HG02610 (cell line): ENCODE measurements at regions not wholly inside any gene's neighbourhood (a gene's known extent, or its start where the extent isn't known, plus 50 kb on each side); places are given as distances from the start of the nearest gene placed in this dataset.
"Not testable (repeated sequence)": the region's sequence is repeated elsewhere in the genome, so short reads cannot be mapped to it uniquely, and the experiment has no call there.

Experiments used
- ATAC-seq: cut with Tn5 transposase; IDR thresholded peaks from one replicate; pipeline ENCODE4 v1.9.1; 2021; ENCODE audit warnings: mild to moderate bottlenecking, moderate library complexity; ENCODE audit not compliant: unreplicated experiment

DNA sequence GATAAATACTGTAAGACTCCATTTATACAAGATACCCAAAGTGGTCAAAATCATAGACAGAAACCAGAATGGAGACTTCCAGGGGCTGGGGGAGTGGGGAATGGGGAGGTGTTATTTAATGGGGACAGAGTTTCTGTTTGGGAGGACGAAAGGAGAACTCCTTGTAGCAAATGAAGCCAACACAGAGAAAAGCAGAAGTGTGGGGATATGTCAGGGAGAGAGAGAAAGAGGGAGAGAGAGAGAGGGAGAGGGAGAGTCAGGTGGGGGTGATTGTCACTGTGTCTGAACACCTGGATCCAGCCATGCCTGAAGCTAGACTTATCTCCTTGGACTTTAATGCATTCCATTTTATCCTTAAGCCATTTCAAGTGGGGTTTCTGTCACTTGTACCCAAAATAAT lies 234.7 kb downstream of the BCL11B start:
- not testable (repeated sequence) for ATAC-seq

DNA sequence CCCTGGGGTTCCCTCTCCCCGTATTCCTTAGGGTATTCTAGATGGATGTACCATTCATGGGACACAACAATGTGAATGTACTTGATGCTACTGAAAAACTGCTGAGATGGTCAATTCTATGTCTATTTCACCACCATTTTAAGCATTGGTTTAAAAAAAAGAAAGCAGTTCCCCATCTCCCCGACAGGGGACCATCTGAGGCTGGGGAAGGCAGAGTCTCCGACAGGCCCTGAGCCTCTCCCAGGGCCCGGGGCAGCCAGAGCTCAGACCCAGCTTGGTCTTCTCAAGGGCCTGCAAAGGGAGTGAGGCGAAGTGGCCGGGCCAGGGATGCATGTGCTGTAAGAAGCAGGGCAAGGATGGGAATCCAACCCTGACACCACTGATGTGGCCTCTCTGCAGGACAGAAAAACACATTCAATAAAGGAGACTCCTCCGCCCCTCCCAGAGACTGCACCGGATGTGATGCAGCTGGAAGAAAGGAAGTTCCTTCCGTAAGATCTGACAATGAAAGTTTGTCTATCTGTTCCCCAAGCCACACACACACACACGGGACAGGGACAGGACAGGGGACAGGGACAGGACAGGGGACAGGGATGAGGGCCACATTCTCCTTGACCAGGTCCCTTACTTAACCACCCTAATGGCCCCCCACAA lies 234.1 kb downstream of the BCL11B start:
- no peak for ATAC-seq

DNA sequence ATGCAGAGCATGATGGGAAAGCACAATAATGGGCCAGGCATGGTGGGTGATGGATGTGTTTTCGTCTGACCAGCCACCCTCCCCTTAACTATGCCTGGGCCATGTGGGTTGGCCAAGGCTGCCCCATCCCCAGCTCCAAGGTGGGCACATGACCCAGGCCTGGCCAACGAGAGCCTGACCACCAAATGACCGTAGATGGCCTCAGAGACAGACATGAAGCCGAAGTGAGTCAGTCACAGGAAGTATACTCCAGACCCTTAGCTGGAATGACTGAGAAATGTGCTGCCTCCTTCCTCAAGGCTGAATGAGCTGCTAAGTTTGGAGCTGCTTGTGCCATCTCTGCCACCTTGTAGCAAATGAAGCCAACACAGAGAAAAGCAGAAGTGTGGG lies 233.6 kb downstream of the BCL11B start:
- ATAC-seq, result no peak

DNA sequence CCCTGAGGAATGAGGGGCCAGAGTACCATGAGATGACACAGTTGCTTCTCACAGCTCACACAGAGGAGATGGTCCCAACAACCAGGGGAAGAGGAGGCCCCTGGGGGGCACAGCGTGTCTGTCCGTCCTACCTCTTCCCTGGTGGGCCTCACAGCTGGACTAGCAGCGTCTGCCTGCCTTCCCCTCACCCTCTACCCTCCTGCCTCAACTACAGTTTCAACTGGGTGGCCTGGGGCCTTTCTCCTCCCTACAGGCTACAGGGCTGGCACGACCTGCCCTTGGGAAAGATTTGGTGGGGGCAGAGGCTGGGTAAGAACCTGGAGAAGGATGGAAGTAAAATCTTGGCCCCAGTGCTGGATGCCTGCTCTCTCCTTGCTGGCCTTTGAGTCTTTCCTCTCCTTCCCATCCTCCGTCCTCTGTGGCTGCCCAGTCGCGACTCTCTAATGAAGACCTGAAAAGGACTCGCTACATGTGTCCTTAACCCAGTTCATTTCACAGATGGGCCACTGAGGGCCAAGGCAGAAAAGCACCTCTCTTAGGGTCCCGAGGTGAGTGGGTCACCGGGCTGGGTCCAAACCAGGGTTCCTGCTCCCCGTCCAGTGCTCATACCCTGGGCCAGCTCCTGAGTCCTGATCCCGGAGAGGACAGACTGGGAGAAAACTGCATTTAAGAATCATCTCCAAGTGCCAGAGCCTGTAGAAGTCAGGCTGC lies 232.5 kb downstream of the BCL11B start:
- no peak for ATAC-seq

DNA sequence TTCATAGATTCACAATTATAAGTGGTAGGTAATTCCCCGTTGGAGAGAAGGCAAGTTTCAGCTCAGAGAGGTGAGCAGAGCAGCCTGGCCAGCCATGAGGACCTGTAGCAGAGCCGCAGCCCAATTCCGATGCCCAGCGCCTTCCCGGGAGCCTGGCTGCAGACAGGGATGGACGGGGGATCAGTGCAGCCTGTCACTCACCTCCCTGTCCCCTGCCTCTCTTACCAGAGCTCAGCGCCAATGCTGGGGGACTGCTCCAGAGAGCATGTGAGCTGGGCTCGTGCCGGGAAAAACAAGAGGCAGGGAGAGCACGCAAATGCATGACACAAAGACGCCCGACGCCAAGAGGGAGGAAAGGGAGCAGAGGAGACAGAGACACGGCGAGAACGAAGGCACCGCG lies 231.9 kb downstream of the BCL11B start:
- ATAC-seq, result no peak

DNA sequence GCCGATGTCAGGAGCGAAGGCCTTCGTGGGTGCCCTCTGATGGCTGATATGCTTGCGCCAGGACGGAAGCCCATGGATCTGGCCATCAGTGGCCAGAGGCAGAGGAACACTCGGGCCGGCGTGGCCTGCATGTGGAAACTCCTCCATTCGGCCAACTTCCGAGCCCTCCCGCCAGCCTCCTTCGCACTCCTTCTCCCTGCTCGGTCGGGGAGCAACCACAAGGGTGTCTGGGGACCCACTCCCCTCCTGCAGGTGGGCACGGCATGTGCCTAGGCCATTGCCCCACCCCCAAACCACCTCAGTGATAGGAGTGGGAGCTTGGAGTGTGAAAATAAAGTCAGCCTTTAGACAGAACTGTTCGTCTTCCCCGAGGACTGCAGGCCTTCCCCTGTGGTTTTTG lies 231.3 kb downstream of the BCL11B start:
- no peak for ATAC-seq

DNA sequence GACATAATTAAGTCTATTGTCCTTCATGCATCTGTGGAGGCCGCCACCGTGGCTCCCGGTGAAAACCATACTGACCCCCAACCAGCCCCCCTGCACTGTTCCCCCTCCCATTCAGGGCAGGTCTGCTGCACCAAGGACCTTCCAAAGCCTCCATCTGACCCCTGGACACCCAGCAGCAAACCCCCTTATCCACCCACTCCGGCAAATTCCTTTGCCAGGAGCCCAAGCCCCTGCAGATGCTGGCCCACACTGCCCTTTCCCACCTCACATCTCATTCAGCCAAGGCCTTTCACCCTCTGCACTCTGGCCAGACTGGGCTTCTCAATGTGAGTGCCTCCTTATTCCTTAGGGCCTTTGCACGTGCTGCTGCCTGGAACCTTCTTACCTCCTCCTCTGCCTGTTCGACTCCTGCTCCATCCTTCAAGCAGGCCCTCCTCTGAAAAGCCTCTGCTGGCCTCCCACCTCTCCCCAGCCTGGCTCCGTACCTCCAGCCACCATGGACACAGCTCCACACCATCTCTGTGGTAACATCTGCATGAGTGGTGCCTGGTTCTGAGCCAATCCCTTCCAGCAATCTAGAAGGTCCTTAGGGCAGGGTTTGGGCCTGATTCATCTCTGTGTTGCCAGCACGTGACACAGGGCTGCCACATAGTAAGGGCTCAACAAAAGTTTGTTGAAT lies 230.7 kb downstream of the BCL11B start:
- no peak for ATAC-seq

DNA sequence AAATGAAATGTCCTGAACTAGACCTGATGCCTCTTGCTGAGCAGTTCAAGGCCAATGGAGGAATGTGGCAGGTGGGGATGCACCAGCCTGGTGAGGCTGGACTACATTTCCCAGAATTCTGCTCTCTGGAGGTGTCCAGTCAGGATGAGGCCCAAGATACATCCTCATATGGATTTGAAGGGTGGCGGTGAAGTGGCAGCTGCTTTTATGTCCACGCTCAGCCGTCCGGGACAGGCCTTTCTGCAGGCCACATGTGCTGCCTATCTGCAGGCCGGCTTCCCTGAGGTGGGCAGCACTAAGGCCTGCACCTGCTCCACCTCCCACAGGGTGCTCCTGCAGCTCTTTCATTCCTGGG lies 230.2 kb downstream of the BCL11B start:
- no peak for ATAC-seq

DNA sequence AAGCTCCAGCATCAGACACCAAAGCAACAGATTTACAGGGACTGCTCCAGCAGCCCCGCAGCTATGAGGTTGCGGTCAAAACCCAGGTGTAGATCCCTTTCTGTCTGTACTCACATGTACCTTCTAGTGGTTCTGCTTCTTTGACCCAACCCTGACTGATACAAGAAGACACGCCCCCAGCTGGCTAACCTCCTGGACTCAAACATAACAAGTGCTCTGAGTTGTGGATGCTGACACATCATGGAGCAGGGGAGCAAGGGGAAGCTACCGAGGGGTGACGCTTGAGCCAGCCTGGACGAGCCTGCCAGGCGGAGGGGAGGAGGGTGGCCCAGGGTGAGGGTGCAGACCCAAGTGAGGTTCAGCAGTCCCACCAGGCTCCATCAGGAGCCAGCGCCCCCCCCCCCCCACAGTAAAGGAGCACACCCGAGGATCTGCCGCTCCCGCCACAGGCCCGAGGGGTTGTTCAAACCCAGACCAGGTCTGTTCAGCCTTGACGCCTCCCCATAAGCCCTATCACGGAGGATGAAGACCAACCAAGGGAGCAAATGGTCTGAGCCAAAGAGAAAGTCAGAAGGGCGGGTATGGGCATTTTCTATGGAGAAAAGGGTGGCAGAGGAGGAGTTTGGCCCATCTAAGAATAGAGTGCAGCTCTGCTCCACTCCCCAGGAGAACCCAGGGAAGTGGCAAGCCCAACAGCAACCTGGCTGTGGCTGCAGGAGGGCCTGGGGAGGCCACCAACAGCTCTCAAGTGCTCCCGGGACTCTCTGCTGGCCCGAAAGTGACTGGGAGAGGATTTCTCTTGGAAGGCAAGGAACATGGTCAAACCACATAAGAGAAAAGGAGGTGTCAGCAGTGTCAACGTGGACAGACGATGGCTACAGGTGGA lies 229.4 kb downstream of the BCL11B start:
- no peak for ATAC-seq

DNA sequence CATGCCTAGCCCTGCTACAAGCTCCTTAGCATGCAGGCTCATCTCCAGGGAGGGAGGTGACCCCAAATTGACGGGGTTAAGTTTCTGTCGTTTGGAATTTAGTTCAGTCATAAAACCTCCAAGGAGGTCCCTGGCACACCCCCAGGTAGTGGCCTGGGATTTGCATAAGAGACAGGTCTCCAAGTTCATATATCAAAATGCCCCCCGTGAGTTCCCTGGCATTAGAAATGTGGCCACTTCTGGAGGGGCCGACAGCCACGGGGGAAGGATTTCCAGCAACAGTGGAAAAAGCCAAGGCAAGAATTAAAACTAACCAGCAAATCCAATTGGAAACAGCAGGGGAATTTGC lies 228.8 kb downstream of the BCL11B start:
- no peak for ATAC-seq

DNA sequence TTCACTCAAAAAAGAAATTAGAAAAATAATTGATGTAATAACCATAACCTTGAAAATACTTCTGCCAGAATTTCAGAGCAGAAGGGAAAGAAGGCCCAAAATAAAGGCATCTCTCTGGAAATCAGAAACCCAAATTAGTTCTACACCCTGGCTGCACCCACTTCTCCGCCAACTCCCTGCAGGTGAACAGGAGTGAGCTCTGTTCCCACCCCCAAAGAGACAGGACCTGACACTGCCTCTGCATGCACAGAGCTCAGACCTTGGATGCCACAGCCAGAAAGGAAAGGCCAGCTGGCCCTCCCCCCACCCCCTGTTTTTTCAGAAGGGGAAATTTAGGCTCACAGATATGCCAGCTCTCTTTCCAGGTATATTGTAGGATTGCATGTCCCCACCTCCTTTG lies 228.2 kb downstream of the BCL11B start:
- no peak for ATAC-seq

DNA sequence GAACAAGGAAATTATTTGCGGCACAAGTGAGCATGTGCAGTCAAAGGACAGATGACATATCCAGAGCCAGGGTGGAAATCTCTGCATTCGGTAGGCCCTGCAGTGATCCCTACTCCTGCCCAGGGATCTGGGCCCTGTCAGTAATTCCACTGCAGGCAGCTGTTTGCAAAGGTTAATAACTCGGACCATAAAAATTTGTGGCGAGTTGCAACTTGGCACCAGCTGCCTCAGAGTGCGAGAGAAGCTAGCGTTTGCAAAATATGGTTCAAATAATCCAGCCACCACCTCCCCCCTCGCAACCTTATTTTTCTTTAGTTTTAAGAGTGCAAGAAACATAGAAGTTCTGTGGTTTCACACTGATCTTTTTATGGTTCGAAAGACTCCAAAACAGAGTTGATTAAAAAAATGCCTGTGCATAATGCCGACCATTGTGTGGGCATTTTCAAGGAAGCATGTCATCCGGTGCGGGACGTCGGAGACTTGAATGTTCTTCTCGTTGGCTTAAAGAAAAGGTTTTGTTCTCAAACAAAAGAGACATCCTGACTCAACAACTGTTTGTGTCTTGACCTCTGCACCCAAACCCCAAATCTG lies 224.5 kb downstream of the BCL11B start:
- no peak for ATAC-seq

DNA sequence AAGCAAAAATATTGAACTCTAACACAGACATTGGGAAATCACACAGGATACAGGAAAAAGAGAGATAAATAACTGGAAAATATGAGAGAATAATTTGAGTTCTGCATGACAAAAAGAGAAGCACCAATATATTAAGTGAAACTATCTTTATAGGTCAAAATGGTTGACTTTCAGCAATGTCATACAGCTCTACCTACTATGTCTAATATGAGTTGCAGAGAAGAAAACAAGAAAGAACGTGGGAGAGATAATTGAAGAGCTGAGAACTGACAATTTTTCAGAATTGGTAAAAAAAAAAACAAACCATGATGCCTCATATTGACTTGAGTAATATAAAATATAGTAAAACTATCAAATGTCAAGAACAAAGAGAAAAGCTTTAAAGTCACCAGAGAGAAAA lies 221.7 kb downstream of the BCL11B start:
- ATAC-seq, result no peak

DNA sequence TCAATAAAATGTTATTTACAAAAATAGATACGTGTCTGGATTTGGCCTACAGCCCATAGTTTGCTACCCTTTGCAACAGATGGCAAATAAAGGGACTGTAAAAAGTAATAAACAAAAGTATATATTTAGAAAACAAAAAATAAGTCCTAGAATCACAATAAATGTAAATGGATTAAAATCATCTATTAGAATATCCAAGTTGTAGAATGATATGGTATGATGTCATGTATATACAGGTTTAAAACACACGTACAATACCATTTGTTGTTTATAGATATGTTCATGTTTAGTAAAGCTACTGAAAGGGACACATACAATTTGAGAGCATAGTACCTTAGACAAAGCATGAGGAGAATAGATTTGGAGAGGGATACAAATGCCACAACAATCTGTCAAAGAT lies 219.5 kb downstream of the BCL11B start:
- no peak for ATAC-seq

DNA sequence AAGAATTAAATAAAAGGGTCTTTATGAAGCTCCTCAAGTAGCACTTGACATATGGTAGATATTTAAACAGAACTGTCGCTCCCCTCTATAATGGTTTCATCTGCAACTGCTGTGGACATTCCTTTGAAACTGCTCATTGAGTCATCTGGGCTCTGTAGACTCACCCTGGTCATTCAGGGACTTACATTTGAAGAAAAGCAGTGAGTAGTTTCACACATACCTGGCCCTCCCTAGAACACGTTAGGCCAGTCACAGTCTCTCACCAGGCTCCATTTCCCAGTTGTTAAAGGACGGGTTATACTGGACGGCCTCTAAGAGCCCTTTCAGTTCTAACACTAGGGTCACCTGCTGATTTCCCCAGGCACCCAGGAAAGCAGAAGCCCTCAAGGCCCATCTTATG lies 217.0 kb downstream of the BCL11B start:
- ATAC-seq, result no peak

DNA sequence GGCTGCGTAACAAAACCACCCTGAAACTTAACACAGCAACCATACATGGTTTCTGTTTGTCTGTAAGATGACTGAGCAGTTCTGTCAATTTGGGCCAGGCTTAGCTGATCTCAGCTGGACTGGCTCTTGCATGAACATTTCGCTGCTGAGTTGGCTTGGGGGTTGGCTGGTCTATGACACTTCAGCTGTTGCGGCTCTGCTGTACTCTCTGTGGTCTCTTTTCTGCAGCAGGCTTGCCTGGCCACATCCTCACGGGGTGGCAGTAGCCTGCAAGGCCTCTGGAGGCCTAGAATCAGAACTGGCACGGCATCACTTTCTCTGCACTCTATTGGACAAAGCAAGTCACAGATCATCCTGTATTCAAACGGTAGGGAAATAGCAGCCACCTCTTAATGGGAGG lies 216.2 kb downstream of the BCL11B start:
- ATAC-seq, result no peak

DNA sequence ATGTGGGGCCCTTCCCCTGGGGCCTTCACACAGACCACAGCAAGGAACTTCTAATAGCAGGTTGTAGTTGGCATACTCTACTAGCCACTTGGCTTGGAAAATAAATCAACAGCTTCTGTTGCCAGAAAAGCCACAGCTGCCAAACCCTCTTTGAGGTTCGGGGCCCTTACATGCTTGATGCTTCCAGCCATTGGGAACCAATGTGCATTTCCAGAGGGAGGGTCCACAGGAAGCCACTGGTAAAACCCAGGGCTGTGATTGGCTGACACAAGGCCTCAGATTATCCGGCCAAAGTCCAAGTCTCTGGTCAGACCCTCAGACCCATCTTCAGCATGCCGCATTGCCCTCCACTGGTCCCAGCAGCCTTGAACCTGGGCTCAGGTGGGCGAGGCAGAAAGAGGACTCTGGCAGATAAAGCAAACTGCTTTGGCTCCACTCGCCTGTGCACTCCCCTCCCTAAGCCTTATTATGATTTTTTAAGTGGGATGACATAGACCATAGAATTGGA lies 214.4 kb downstream of the BCL11B start:
- no peak for ATAC-seq

DNA sequence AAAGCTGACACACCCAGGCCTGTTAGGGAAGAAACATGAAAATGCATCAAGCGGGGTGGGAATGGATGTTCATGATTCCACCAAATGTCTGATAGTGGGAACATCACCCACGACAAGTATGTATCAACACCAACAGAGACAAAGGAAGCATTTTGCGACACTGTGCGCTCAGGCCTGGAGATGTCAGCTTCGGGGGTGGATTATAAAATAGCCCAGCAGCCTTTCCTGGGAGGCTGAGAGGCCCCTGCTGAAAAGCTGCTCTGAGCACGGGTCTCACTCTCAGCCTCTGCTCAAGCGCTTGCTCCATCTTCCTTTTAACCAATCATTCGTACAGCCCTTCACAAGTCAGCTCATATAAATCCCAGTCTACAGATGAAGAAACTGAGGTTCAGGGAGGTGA lies 213.5 kb downstream of the BCL11B start:
- no peak for ATAC-seq

DNA sequence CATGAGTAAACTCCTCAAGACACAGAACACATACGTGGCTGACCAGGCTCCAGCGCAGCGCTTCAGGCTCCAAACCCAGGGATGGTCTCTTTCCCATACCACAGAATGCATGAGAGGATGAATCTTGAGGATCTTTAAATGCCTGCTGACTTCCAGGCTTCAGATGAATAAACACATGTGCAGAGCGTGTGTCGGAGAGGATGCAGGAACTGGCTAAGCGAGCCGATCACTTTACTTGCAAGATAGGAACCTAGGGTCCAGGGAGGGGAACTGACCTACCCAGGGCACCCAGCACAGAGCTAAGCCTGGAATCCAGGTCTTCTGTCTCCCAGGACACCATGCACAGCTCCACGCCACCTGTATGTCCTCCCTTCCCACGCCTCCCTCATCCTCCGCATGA lies 209.8 kb downstream of the BCL11B start:
- ATAC-seq, result no peak

DNA sequence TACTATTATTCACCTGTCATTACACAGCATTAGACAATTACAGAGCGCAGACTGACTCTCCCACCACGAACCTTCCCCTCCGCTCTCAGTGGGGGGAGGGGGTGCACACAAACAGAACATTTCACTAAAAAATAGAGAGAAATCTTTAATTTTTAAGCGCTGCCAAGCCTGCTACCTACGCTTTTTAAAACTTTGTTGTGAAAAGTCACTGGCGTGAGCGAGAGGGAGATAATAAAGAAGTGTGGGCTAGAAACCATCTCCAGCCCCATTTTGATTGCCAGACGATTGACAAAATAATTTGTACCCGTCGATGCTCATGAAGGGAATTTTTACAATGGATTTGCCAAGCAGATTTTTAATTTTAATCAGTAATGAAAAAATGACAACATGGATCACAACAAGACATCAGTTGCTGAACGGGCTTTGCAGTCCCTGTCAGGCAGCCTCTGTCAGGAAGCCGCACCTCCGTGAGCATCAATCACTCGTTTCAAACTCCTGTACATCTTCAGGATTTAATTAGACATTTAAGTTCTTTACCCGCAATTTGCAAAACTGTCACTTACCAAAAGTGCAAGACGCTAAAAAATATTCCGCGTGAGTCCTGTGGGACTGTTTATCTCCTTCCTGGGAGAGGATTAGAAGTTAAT lies 209.1 kb downstream of the BCL11B start:
- no peak for ATAC-seq
